Renal pelvis (tissue), 1 donor: ENCODE measurements at regions not wholly inside any gene's neighbourhood (a gene's known extent, or its start where the extent isn't known, plus 50 kb on each side); places are given as distances from the start of the nearest gene placed in this dataset.
"Not testable (repeated sequence)": the region's sequence is repeated elsewhere in the genome, so short reads cannot be mapped to it uniquely, and the experiment has no call there.

Source experiments
- DNase-seq: peaks from one replicate; pipeline ENCODE4 v3.0.0-alpha.2; 2013

- DNase-seq: no peak
Observed at GRCh38 chr2:180927030-180927686, 53.2 kb upstream of the UBE2E3 start.

- no peak for DNase-seq
Observed at GRCh38 chr2:180925700-180926099, 54.7 kb upstream of the UBE2E3 start.

GRCh38 chr2:180924063-180924462 is 56.3 kb upstream of the UBE2E3 start:
- no peak for DNase-seq

GRCh38 chr2:180910831-180911665 is 69.4 kb upstream of the UBE2E3 start:
- no peak for DNase-seq

GRCh38 chr2:180907731-180908130 is 72.7 kb upstream of the UBE2E3 start:
- no peak for DNase-seq

- DNase-seq: no peak
Observed at GRCh38 chr2:180905461-180905860, 74.9 kb upstream of the UBE2E3 start.

- no peak for DNase-seq
Observed at GRCh38 chr2:180905002-180905401, 75.4 kb upstream of the UBE2E3 start.

GRCh38 chr2:180901331-180901730 is 79.1 kb upstream of the UBE2E3 start:
- no peak for DNase-seq

- no peak for DNase-seq
Observed at GRCh38 chr2:180893752-180894151, 86.7 kb upstream of the UBE2E3 start.

- no peak for DNase-seq
Observed at GRCh38 chr2:180892091-180892490, 88.3 kb upstream of the UBE2E3 start.

- DNase-seq: no peak
Observed at GRCh38 chr2:180891360-180891759, 89.0 kb upstream of the UBE2E3 start.

- DNase-seq: no peak
Observed at GRCh38 chr2:180890781-180891180, 89.6 kb upstream of the UBE2E3 start.

- no peak for DNase-seq
Observed at GRCh38 chr2:180882959-180883358, 97.4 kb upstream of the UBE2E3 start.

GRCh38 chr2:180876506-180876905 is 103.9 kb upstream of the UBE2E3 start:
- DNase-seq: no peak

GRCh38 chr2:180873219-180873618 is 107.2 kb upstream of the UBE2E3 start:
- DNase-seq: no peak

GRCh38 chr2:180872781-180873180 is 107.6 kb upstream of the UBE2E3 start:
- not testable (repeated sequence) for DNase-seq

- no peak for DNase-seq
Observed at GRCh38 chr2:180872255-180872654, 108.2 kb upstream of the UBE2E3 start.

GRCh38 chr2:180871649-180872048 is 108.8 kb upstream of the UBE2E3 start:
- DNase-seq: no peak

- DNase-seq: no peak
Observed at GRCh38 chr2:180849851-180850250, 130.6 kb upstream of the UBE2E3 start.

GRCh38 chr2:180848393-180848792 is 132.0 kb upstream of the UBE2E3 start:
- no peak for DNase-seq

- no peak for DNase-seq
Observed at GRCh38 chr2:180846756-180847472, 133.5 kb upstream of the UBE2E3 start.

- no peak for DNase-seq
Observed at GRCh38 chr2:180842461-180842860, 137.9 kb upstream of the UBE2E3 start.

- no peak for DNase-seq
Observed at GRCh38 chr2:180840641-180841040, 139.8 kb upstream of the UBE2E3 start.
